IMR-90 (cell line): ENCODE measurements at regions not wholly inside any gene's neighbourhood (a gene's known extent, or its start where the extent isn't known, plus 50 kb on each side); places are given as distances from the start of the nearest gene placed in this dataset.

ENCODE experiments used
- ATAC-seq: fragments of 200-7000 bp; cut with Tn5 transposase; 2 replicates; pipeline ENCODE4 v1.9.1; 2020; ENCODE audit warnings: low read depth, mild to moderate bottlenecking, moderate library complexity
- BruUV-seq: library from RNA; stranded (reverse); fragments of 400-500 nt; replicated peaks from 2 replicates; lab custom pipeline; 2021; lab: Mats Ljungman, UMichigan
- CTCF ChIA-PET: fragments of 300-600 bp; formaldehyde crosslinking; extraction: SDS; loops from one replicate; lab custom pipeline; 2021; ENCODE audit warnings: antibody characterized with exemption; lab: Yijun Ruan, JAX
- POLR2A ChIA-PET: fragments of 300-600 bp; sonication (Branson Sonifier 250); formaldehyde crosslinking; loops from one replicate; lab custom pipeline; 2022; ENCODE audit warnings: antibody characterized with exemption; ENCODE audit not compliant: unreplicated experiment; lab: Charles Lee
- DNase-seq: peaks from one replicate; pipeline ENCODE4 v3.0.0; 2013
- H2AFZ ChIP-seq: replicated peaks from 2 replicates; pipeline ENCODE3; 2013; ENCODE audit warnings: low read length, mild to moderate bottlenecking; ENCODE audit not compliant: poor library complexity
- H2AK5ac ChIP-seq: 2 replicates; pipeline ENCODE4 v1.6.1; 2013; ENCODE audit warnings: low read depth, low read length, inconsistent platforms
- H2AK9ac ChIP-seq: replicated peaks from 2 replicates; pipeline ENCODE3; 2013; ENCODE audit warnings: mild to moderate bottlenecking, low read depth, low read length, moderate library complexity; ENCODE audit not compliant: poor library complexity
- H2BK120ac ChIP-seq: 2 replicates; pipeline ENCODE4 v1.6.1; 2013; ENCODE audit warnings: low read depth, low read length, inconsistent platforms
- H2BK15ac ChIP-seq: 3 replicates; pipeline ENCODE4 v1.6.1; 2013; ENCODE audit warnings: low read depth, low read length, inconsistent platforms
- H2BK20ac ChIP-seq: 2 replicates; pipeline ENCODE4 v1.6.1; 2013; ENCODE audit warnings: low read depth, mild to moderate bottlenecking, inconsistent platforms, low read length, moderate library complexity
- H2BK5ac ChIP-seq: 2 replicates; pipeline ENCODE4 v1.6.1; 2013; ENCODE audit warnings: mild to moderate bottlenecking, low read depth, low read length, inconsistent platforms; ENCODE audit not compliant: poor library complexity, severe bottlenecking
- H3K14ac ChIP-seq: replicated peaks from 2 replicates; pipeline ENCODE4 v1.6.1; 2013; ENCODE audit warnings: low read depth, low read length, inconsistent platforms
- H3K18ac ChIP-seq: 2 replicates; pipeline ENCODE4 v1.6.1; 2013; ENCODE audit warnings: low read depth, low read length, control low read depth
- H3K23ac ChIP-seq: 2 replicates; pipeline ENCODE4 v1.6.1; 2013; ENCODE audit warnings: low read depth, low read length, inconsistent platforms
- H3K27ac ChIP-seq: 2 replicates; pipeline ENCODE4 v1.5.1; 2013; ENCODE audit warnings: mild to moderate bottlenecking, control low read depth, low read length; ENCODE audit not compliant: insufficient read depth
- H3K27me3 ChIP-seq: 2 replicates; pipeline ENCODE4 v1.6.1; 2013; ENCODE audit warnings: low read length; ENCODE audit not compliant: control insufficient read depth, insufficient read depth
- H3K36me3 ChIP-seq: 2 replicates; pipeline ENCODE4 v1.6.1; 2013; ENCODE audit warnings: low read length, mixed read lengths; ENCODE audit not compliant: control insufficient read depth, insufficient read depth
- H3K4ac ChIP-seq: 2 replicates; pipeline ENCODE4 v1.6.1; 2013; ENCODE audit warnings: low read depth, low read length, inconsistent platforms
- H3K4me1 ChIP-seq: 2 replicates; pipeline ENCODE4 v1.6.1; 2013; ENCODE audit warnings: low read length, mixed read lengths; ENCODE audit not compliant: control insufficient read depth, insufficient read depth
- H3K4me2 ChIP-seq: 2 replicates; pipeline ENCODE4 v1.6.1; 2013; ENCODE audit warnings: low read depth, mild to moderate bottlenecking, control low read depth, low read length, moderate library complexity
- H3K4me3 ChIP-seq: 2 replicates; pipeline ENCODE4 v1.5.1; 2013; ENCODE audit warnings: low read depth, mild to moderate bottlenecking, control low read depth, low read length, moderate library complexity; ENCODE audit not compliant: insufficient read depth
- H3K56ac ChIP-seq: 2 replicates; pipeline ENCODE4 v1.6.1; 2013; ENCODE audit warnings: low read length, inconsistent platforms; ENCODE audit not compliant: insufficient read depth; ENCODE audit errors: extremely low read depth
- H3K79me1 ChIP-seq, 2 experiments: 2 replicates each; pipeline ENCODE4 v1.6.1; 2013; ENCODE audit warnings: low read length in 2 of 2, inconsistent platforms in 1 of 2, low read depth in 1 of 2
- H3K9ac ChIP-seq: 2 replicates; pipeline ENCODE4 v1.6.1; 2013; ENCODE audit warnings: low read depth, low read length, control low read depth
- H3K9me1 ChIP-seq: 2 replicates; pipeline ENCODE4 v1.6.1; 2013; ENCODE audit warnings: low read length, inconsistent platforms; ENCODE audit not compliant: insufficient read depth
- H3K9me3 ChIP-seq: 2 replicates; pipeline ENCODE4 v1.6.1; 2013; ENCODE audit warnings: low read length; ENCODE audit not compliant: control insufficient read depth, insufficient read depth
- H4K20me1 ChIP-seq: 2 replicates; pipeline ENCODE4 v1.6.1; 2013; ENCODE audit warnings: low read length, inconsistent platforms; ENCODE audit not compliant: insufficient read depth
- H4K5ac ChIP-seq: 2 replicates; pipeline ENCODE4 v1.6.1; 2013; ENCODE audit warnings: mild to moderate bottlenecking, low read depth, low read length, control low read depth
- H4K8ac ChIP-seq, 2 experiments: 2 replicates each; pipeline ENCODE4 v1.6.1; 2013; ENCODE audit warnings: low read depth in 2 of 2, low read length in 2 of 2, control low read depth in 1 of 2, inconsistent platforms in 1 of 2
- H4K91ac ChIP-seq: 2 replicates; pipeline ENCODE4 v1.6.1; 2013; ENCODE audit warnings: low read depth, low read length, inconsistent platforms; ENCODE audit not compliant: insufficient read depth
- BHLHE40 ChIP-seq: fragments of 150-350 bp; IDR thresholded peaks from 2 replicates; pipeline ENCODE4 v1.6.1; 2016; ENCODE audit warnings: mild to moderate bottlenecking, low read depth, low read length
- CHD1 ChIP-seq: IDR thresholded peaks from 2 replicates; pipeline ENCODE4 v1.6.1; 2012; ENCODE audit warnings: low read depth, low read length, improper control_type of control experiment
- MAZ ChIP-seq: IDR thresholded peaks from 2 replicates; pipeline ENCODE4 v1.6.1; 2012; ENCODE audit warnings: low read depth, mild to moderate bottlenecking, low read length, improper control_type of control experiment, moderate library complexity, borderline replicate concordance
- MXI1 ChIP-seq: IDR thresholded peaks from 2 replicates; pipeline ENCODE4 v1.6.1; 2012; ENCODE audit warnings: low read depth, mild to moderate bottlenecking, low read length, moderate library complexity, borderline replicate concordance
- NFE2L2 ChIP-seq: fragments of 150-350 bp; IDR thresholded peaks from 2 replicates; pipeline ENCODE4 v1.6.1; 2016; ENCODE audit warnings: low read depth, mild to moderate bottlenecking, low read length
- POLR2A ChIP-seq: IDR thresholded peaks from 2 replicates; pipeline ENCODE4 v1.6.1; 2012; ENCODE audit warnings: mild to moderate bottlenecking, low read depth, low read length
- RAD21 ChIP-seq: IDR thresholded peaks from 2 replicates; pipeline ENCODE4 v1.6.1; 2012; ENCODE audit warnings: low read length, improper control_type of control experiment
- RCOR1 ChIP-seq: IDR thresholded peaks from 2 replicates; pipeline ENCODE4 v1.6.1; 2012; ENCODE audit warnings: mild to moderate bottlenecking, low read length, improper control_type of control experiment; ENCODE audit not compliant: insufficient replicate concordance
- RFX5 ChIP-seq: IDR thresholded peaks from 2 replicates; pipeline ENCODE4 v1.8.0; 2012; ENCODE audit warnings: low read depth, mild to moderate bottlenecking, low read length, moderate library complexity
- SMC3 ChIP-seq: fragments of 150-350 bp; IDR thresholded peaks from 2 replicates; pipeline ENCODE4 v1.6.1; 2016; ENCODE audit warnings: low read depth, mild to moderate bottlenecking, antibody characterized with exemption, low read length, moderate library complexity
- WGBS, 2 experiments: methylation state at CpG; one replicate each; pipeline versions ENCODE4 v1.1.5 to v1.1.7; 2013; ENCODE audit warnings: missing lambda C conversion rate in 2 of 2; ENCODE audit not compliant: insufficient read length in 1 of 2; ENCODE audit errors: extremely low coverage in 2 of 2; 5-methylcytosine and 5-hydroxymethylcytosine counted together
- dilution Hi-C: fragments of 300-500 bp; cut with HindIII; formaldehyde crosslinking; loops from one replicate; pipeline ENCODE4 v1.14.3; 2018; ENCODE audit warnings: low sequenced_read_pairs; ENCODE audit not compliant: unreplicated experiment
- in situ Hi-C: fragments of 300-500 bp; cut with MboI; formaldehyde crosslinking; loops from 3 replicates; pipeline ENCODE4 v1.14.3; 2019; ENCODE audit warnings: low sequenced_read_pairs, inconsistent platforms, mixed read lengths
- intact Hi-C: fragments of 100-400 bp; cut with micrococcal nuclease; formaldehyde crosslinking; loops from 2 replicates; pipeline ENCODE4 v1.10.0; 2022
- TF ChIP-seq, protein P1 (sequence below): fragments of 150-350 bp; IDR thresholded peaks from 2 replicates; pipeline ENCODE4 v1.6.1; 2016; ENCODE audit warnings: low read depth, mild to moderate bottlenecking, low read length, moderate library complexity, borderline replicate concordance

DNA sequence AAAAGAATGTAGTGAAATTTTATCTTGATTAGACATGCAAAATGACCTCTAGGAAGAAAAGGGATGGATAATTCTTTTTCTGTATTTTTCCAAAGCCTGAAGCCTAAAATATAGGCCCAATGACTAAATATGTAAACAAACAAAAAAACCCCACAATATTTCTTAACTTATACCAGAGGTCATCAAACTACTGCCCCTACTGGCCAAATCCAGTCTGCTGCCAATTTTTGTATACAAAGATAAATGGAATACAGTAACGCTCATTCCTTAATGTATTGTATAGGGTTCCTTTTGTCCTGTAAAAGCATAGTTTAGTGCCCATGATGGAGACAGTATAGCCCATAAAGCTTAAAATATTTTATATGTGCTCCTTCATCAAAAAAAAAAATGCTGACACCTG, 145.7 kb upstream of the ALG10 start:
- no CpG with 5 or more reads among the region's 1 CpG for WGBS, 2 experiments
- no peak overlapping the region for H4K91ac ChIP-seq
- no peaks in the 10 kb centered on the region for H3K36me3 ChIP-seq
- no peak overlapping the region for H4K8ac ChIP-seq
- H2AFZ ChIP-seq, result no peak overlapping the region
- no peaks in the 10 kb centered on the region for H4K20me1 ChIP-seq
- H2BK15ac ChIP-seq, result no peak overlapping the region
- no peak overlapping the region for H3K14ac ChIP-seq
- no peak overlapping the region for H2AK5ac ChIP-seq
- intact Hi-C loops, result no loop called here
- ATAC-seq, result no peak
- no peaks in the 10 kb centered on the region for H3K79me1 ChIP-seq
- no peak overlapping the region for H3K9ac ChIP-seq
- H3K9me1 ChIP-seq, result no peaks in the 10 kb centered on the region
- 0 out of 2 replicates have a peak, but pooled peaks cover 2% of the 10 kb centered on the region for H3K9me3 ChIP-seq
- DNase-seq, result no peak
- CTCF ChIA-PET, result interaction anchor here (0.7 kb wide), 1 partner anchor 12 kb away, joined by 4 read pairs; no protein-coding TSS in a partner anchor
- no peak overlapping the region for H3K18ac ChIP-seq
- no TSS peak for BruUV-seq
- H2AK9ac ChIP-seq, result no peak overlapping the region
- H3K4me1 ChIP-seq, result no peaks in the 10 kb centered on the region
- no peaks in the 10 kb centered on the region for H3K27me3 ChIP-seq
- H2BK20ac ChIP-seq, result no peak overlapping the region
- no peak overlapping the region for H3K56ac ChIP-seq
- H3K4me2 ChIP-seq, result no peak overlapping the region
- no peak overlapping the region for H3K23ac ChIP-seq
- TF ChIP-seq CHD1, result no peak
- no peak for TF ChIP-seq RFX5
- TF ChIP-seq, protein P1, sequence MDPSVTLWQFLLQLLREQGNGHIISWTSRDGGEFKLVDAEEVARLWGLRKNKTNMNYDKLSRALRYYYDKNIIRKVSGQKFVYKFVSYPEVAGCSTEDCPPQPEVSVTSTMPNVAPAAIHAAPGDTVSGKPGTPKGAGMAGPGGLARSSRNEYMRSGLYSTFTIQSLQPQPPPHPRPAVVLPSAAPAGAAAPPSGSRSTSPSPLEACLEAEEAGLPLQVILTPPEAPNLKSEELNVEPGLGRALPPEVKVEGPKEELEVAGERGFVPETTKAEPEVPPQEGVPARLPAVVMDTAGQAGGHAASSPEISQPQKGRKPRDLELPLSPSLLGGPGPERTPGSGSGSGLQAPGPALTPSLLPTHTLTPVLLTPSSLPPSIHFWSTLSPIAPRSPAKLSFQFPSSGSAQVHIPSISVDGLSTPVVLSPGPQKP, result no peak
- no peak for TF ChIP-seq POLR2A
- no peak for TF ChIP-seq MXI1
- no peak for TF ChIP-seq BHLHE40
- TF ChIP-seq SMC3, result no peak
- no peak for TF ChIP-seq MAZ
- no peak for TF ChIP-seq RCOR1
- TF ChIP-seq NFE2L2, result no peak
- TF ChIP-seq RAD21, result no peak
- H2BK5ac ChIP-seq, result no peak overlapping the region
- dilution Hi-C loops, result no loop called here
- H4K5ac ChIP-seq, result no peak overlapping the region
- in situ Hi-C loops, result loop anchor here (25.0 kb wide), 1 partner anchor 164 kb away; no protein-coding TSS in a partner anchor
- H3K4me3 ChIP-seq, result no peak overlapping the region
- no peak overlapping the region for H3K27ac ChIP-seq
- POLR2A ChIA-PET, result no interaction called here
- no peak overlapping the region for H2BK120ac ChIP-seq
- H3K4ac ChIP-seq, result no peak overlapping the region
